Activated naive CD4-positive, alpha-beta T cell (primary cell): ENCODE measurements at regions not wholly inside any gene's neighbourhood (a gene's known extent, or its start where the extent isn't known, plus 50 kb on each side); places are given as distances from the start of the nearest gene placed in this dataset.
A peak's percentile ranks its signal among the peaks of the same experiment; 100 is the strongest.

Experiments used
- DNase-seq, 4 experiments: peaks; one replicate each; lab custom pipeline; 2025; lab: John Stamatoyannopoulos, UW

DNA sequence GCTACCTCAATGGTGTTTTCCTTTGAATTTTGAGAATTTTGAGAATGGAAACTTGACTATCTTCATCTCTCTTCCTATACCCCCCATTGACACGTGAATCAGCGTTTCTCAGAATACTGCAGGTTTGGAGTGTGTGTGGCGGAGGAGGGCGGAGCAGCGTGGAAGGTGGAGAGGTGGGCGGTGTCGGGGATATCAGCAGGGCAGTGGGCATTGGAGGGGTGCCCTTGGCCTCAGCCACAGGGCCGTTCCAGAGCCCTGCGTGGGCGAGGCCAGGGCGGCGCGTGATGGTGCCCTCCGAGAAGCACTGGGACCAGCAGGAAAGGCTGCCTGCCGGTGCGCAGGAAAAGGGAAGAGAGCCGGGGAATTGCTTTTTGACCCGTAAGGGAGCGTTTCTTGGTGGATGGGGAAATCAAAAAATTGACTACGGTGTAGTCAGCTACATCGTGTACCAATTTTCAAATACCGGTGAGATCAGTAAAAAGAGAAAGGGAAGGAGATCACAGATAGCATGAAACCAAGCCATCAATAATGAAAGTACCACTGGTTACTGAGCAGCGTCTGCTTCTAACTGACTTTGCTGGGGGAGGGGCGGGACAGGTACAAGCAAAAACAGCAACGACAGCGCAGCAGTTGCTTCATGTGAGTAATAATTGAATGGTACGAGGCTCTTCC lies 82.7 kb upstream of the DUSP22 start:
- no peak for DNase-seq

DNA sequence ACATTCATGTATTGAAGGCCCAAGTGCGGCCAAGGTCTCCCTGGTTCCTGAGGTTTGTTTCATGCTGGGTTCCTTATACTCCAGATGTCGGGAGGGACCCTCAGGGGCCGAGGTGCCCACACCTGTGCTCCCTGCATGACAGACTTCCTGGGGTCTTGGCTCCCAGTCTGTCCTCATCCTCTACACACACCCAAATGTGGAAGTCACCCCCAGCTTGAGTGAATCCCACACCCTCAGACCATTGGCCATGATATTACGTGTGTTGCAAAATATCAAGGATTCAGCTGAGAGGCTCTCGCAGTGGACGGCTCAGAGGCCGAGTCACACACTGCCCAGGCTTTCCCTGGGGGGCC lies 82.2 kb upstream of the DUSP22 start:
- no peak for DNase-seq

DNA sequence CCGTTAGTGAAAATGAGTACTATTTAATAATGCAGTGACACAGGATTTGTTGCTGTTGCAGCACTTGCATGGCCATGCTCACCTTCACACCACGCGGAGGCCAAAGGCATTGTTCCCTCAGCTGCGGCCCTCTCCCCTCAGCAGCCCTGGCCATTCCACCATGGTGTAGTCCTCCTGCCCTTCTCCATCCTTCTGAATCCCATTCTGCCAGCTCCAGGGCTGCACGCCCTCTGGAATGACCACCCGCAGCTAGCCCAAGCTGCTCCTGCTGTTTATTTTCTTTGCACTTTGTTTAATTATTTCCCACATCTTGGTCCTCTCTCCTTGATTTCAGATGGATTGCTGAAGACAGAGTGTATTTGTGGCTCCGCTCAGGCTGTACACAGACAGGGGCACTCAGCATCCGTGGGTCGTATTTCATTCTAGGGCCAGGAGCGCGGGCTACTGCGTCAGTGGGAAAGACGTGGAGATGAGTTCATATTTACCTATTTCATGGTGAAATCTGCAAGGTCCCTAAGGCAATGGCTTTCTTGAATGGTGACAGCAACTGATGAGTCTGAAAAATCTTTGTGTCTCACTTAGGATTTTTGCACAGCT lies 81.4 kb upstream of the DUSP22 start:
- no peak for DNase-seq

DNA sequence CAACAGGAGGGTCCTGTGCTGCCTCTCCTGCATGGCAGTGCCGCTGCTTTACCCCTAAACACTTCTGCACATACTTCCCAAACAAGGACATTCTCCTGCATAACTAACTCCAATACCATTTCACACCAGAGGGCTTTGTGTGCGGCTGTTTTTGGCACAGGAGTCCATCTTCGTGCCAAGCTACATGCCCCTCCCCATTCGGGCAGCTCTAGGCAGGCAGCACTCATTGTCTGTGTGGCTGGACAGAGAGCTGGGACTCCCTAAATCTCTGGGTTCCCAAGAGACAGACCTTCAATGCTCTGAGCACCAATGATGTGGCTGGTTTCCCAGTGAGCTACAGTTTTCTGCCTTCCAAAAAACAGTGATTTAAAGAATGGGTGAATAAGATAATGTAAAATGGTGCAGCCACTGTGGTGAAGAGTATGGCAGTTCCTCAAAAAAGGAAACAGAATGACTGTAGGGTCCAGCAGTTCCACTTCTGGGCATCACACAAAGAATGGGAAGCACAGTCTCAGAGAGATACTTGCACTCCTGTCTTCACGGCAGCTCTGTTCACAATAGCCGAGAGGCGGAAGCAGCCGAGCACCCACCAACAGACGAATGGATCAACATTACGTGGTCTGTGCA lies 80.3 kb upstream of the DUSP22 start:
- DNase-seq: no peak

DNA sequence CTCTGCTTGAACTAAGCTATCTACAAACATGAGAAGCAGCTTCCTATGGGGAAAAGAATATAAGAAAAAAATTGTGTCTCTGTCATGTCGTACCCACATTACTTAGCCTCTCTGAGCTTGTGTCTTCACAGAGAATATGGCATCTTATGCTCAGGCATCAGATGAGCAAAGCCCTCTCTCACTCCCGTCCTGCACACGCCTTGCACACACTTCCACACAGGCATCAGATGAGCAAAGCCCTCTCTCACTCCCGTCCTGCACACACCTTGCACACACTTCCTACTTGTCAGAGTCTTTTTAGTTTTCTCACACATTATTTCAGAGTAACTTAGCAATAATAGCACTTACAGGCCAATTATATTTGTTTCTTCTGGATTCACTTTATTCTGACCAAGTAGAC lies 79.0 kb upstream of the DUSP22 start:
- DNase-seq: no peak

DNA sequence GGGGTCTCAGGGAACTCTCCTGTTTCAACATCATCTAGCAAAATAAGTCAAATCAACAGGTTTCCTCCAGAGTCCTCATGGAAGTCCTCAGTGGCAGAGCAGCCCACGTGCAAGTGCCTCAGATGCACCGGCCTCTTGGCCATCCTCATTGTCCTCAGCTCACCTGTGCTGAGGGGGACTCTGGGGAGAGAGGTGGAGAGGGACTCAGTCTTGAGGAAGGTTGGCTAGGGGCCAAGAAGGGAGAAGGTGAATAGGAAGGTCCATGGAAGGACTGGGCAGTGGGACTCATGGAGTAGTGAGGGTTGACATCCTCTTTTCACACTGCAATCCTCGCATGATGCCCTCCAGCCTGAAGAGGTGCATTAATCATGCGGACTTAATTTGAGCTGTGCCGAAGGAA lies 77.9 kb upstream of the DUSP22 start:
- no peak for DNase-seq

DNA sequence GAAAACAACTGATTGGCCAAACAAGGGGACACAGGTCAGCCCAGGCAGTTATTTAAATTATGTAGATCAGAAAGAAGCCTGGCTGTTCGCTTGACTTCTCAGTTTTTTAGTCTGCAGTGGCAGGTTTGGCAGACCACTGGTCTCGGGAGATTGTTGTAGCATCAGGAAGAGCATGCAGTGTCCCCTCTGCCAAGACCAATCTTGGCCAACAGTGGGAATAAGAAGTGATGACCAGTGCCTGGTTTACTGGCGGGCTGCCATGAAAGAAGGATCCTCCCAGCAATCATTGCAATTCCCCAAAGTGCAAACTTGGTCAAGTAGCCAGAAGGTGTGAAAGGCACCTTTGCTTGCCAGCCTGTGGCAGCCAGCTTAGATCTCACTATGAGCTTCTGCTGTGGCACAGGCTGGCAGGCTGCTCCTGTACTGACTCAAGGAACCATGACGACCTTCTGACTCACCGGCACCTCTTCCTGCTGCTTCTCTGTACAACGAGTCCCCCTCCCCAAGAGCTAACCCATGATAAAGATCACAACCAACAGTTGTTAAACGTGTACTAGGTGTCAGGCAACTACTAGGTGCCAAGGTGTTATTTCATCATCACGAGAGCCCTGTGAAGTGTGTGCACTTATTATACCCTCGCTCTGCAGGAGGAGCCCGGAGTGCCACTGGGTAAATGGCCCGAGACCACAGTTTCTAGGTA lies 76.8 kb upstream of the DUSP22 start:
- DNase-seq: peak in 1 of 4 experiments; percentile 39

DNA sequence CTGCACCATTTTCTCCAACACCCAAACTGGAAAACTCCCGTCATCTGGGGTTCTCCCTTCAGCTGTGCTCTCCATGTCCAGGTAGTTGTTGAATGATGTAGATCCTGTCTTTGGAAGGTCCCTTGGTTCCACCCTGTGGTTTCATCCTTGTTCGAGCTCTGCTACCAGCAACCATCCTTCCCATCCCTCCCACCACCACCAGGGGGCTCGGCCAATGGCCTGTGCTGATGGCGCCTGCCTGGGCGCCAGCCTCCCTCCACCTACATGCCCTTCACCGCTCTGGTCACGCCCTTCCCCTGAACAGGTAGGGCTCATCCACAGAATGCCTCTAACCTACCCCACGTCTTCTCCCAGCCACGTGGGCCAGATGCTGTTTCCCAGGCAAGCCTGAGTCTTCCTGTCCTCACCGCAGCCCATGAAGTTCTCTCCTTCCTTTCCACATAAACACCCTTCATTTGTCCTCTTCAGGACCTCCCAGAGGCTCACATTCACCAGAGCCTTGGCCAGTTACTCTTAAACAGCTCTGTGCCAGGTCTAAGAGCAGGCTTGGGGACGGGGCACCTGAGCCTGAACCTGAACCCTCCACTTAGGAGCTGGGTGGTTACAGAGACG lies 75.1 kb upstream of the DUSP22 start:
- DNase-seq: no peak

DNA sequence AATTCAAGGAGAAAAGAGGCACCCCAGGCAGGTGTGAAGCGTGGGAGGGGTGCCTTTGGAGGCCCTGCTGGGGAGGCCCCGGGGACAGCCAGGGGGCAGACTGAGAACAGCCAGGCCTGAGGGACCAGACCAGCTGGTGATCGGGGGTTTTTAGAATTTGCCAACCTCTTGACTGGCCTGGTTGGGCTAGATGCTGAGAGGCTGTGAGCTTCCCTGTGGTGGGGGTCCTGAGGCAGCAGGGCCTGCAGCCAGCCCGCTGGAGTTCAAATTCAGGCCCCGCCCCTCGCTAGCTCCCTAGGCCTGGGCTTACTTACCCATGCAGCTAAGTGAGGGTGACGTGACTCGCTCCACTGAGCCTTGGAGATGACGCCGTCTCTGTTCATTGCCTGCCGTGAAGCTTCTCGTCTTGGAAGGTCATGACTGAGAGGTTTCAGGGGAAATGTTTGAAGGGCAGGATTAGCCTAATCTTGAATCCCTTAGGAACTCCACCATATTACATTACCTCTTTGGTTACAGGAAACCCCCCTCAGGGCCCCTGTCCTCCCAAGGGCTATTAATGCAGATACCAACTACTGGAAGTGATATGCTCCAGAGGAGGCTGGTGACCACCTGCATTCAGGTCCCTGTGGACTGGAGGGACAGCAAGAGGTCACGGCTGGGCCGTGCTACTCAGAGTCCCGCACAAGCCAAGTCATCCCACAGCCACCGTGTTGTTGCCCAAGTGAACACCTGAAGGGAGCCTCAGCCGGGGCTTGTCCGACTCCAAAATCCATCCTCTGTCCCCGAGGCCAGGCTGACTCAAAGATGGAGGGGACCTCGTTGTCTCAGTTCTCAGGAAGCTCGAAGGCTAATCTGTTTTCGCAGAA lies 73.9 kb upstream of the DUSP22 start:
- no peak for DNase-seq

DNA sequence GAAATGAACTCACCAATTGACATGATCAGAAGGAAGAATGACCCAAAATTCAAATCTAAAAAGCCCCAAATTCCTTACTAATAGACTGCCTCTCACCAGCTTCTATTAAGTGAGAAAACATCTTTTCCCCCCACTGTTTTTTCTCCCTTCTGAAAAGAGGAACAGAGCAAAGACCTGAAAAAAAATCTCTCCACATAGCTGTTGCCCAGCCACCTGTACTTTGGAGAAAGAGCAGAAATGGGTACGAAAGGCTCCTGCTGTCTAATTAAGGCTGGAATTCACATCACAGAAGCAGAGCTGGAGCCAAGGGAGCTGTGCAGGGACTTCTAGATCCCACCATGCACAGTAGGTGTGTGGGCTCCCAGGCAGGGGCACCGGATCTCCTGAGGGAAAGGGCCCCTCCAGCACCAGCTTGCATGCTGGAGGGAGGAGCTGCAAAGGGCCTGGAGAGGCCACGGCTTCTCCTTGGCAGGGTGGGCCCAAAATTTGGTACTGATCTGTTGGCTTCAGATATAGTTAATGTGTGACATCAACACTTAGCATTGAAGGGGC lies 73.2 kb upstream of the DUSP22 start:
- DNase-seq: no peak

DNA sequence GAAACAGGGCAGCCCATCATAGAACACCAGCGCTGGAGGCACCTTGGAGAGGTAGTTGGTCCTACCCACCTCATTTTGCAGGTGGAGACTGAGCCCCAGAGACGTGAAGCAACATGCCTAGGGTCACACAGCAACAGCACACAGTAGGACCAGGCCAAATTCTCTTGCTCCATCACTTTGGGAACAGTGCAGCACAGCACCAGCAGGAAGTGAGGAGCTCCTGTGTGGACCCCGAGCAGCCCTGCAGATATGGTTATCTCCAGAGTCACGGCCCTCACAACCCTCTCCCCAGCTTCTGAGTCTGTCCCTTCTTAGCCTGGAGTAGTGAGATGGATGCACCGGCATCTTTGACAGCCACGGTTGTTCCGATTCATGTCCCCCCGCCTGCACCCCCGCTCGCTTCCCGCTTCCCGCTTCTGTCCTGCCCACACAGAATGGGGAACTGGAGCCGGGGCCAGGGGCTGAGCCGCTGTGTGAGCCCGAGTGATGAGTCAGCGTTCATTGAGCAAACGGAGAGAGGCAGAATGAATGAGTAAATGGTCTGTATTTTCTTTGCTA lies 72.6 kb upstream of the DUSP22 start:
- DNase-seq: no peak

DNA sequence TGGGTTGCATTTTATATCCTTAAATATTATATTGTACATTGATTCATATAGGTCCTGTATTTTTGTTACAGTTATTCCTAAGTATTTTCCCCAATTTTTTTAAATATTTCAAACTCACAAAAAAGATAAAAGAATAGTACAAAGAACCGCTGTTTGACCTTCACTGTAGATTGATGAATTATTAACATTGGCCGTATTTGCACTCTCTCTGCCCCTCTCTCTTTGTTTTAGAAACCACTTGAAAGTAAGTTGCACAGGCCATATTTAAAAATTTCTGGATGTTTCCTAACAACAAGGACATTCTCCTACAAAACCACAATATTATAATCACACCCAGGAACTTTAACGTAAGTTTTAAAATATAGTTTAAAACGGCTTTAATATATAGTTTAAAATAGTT lies 72.0 kb upstream of the DUSP22 start:
- DNase-seq: no peak

DNA sequence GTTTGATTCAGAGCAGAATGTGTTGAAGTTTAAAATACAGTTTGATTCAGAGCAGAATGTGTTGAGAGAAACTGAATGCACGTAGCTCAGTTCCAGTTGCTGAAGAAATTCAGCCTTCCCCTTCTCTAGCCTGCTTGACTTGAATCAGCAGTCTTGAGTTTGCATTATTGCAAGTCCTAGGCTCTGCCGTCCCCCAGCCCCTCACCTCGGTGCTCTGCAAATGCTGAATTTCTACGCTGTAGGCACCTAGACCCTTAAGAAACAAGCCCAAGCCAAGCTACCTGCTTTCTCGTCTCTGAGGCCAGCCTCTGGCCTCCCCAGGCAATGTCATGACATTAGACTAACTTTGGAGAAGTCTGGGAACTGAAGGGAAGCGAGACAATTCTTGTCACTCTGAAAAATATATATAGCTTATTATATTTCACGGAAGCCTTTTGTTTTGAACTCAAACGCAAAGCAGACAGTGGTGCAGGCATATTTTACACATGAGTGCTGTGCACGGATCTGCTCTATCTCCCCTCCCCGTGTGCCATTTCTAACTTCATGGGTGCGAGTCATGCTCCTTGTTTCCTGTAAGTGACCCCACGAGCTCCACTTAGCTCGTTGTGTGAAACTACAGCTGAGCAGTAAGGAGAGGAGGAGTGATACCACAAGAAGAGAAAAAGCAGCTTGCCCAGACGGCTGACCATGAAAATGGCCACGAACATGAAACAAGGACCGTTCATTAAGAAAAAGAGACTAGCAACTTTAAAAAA lies 71.4 kb upstream of the DUSP22 start:
- no peak for DNase-seq

DNA sequence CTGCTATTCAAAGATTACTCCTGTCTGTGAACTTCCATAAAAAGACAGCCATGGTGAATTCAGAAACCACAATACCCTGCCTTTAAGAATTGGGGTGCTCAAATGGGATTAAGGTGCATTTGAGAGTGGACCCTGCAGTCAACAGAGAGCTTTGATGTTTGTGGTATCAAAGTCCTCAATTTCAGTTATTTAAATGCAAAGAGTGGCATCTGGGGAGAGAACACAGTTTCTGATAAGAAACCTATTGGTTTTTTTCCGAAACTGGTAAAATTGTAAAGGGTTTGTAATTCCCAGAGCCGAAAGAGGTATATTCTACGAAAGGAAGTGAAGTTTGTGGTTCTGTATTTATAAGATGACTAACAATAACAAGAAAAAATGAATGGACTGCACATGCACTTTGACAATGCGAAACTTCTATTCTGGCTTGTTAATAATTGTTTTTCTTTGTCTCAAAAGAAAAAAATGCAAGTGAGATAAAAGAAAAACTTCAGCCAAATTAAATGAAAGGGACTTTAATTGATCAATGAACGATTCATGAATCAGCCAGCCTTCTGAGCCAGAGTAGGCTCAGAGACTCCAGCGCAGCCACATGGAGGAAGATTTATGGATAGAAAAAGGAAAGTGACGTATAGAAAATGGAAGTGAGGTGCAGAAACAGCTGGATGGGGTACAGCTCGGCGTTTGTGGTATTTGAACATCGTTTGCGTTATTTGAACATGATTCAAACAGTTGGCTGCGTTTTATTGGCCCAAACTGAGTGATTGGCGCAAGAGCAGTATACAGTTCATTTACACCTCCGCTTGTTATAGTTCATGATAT lies 70.5 kb upstream of the DUSP22 start:
- no peak for DNase-seq

DNA sequence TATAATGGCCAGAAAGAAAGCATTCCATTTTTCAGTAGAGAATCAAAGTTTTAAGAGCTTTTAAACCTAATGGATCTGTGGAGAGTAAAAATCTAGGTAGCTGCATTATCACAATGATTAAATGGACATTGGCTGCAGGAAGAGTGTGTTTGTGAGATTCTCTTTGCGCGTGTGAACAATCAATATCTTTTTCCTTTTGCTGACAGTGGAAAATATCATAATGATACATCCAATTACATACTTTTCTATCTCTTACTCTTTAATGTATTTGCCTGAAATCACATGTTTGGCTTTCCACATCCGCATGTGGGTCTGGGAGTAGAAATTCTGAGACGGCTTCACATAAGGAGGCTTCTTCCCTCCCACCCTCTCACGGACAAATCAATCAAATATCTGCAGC lies 69.8 kb upstream of the DUSP22 start:
- no peak for DNase-seq

DNA sequence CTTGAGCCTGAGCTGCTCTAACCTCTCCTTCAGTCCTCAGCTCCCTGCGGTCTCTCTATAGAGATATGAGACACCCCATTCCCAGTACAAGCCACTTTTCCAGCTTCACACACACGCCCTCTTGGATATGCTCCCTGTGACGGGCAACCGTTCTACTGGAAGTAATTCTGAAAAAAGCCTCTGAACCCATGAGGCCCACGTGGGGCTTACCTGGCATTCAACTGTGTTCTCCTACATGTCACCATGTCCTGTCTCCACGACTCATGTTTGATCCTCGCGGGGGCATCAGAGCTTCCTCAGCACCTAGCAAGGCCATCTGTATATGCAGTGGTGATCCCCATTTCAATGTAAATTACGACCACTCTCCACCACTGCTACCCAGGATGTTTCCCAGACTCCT lies 69.2 kb upstream of the DUSP22 start:
- DNase-seq: no peak

DNA sequence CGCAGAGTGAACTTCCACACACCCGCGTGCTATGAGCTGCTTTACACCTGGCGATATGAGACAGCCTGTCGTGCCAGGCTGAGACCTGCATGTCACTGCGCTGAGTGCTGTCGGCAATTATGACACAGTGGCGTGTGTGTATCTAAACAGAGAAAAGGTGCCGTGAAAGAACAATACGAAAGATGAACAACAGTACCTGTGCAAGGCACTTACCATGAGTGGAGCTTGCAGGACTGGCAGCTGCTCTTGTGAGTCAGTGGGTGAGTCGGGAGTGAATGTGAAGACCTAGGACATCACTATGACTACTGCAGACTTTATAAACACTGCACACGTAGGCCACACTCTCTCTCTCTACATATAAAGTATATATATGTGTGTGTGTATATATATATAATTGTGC lies 68.5 kb upstream of the DUSP22 start:
- no peak for DNase-seq

DNA sequence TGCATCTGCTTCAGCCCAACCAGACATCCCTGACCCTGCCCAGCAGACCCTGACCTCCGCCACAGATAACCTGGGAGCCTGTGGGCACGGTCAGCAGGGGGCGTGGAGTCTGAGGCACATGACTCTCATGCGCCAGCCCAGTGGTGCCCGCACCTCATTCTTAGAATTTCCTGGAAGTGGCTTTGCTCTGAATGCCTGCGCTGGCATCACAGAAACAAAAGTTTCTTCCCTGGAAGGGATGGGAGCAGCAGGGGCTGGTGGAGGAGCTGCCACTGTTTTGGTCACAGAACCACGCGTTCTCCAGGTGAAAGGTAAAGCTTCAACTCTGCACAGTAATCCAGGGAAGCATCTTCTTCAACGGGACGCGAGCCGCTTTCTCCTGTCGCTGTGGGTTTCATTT lies 67.9 kb upstream of the DUSP22 start:
- DNase-seq: no peak

DNA sequence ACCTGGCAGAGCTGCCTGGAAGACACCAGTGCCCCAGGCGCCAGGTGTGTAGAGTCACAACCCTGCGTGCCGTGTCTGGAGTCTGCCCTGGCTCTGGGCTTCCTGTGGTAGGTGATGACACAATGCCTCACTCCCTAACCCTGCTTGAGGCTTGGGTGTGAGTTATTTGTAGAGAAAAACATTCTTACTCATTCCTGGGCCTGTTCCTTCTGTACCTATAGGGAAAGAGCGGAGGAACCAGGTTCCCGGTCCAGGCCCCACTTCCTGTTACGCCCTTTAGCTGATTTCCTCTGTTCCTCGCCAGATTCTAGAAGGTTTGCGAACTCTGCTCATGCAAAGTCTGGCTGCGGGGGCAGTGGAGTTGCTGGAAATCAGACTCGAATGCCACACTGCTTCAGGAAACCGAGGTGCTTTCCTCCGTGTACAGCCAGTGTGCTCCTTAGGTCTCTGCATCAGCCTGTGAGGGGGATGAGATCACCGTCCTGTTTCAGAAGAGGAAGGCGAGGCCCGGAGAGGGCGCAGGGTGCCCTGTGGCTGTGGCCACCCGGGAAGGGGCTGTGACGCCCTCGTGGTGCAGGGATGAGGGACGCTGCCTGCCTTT lies 67.1 kb upstream of the DUSP22 start:
- DNase-seq: peak in 3 of 4 experiments; percentile 24 to 41 (median 26)
